HepG2 (cell line): ENCODE measurements at regions not wholly inside any gene's neighbourhood (a gene's known extent, or its start where the extent isn't known, plus 50 kb on each side); places are given as distances from the start of the nearest gene placed in this dataset.

ENCODE experiments used
- ATAC-seq: fragments of 200-7000 bp; cut with Tn5 transposase; 3 replicates; pipeline ENCODE4 v1.9.1; 2020; ENCODE audit warnings: mild to moderate bottlenecking, moderate library complexity
- BruUV-seq: library from RNA; stranded (reverse); fragments of 400-500 nt; replicated peaks from 2 replicates; lab custom pipeline; 2021; lab: Mats Ljungman, UMichigan
- CTCF ChIA-PET: fragments of 300-600 bp; formaldehyde crosslinking; extraction: SDS; loops from one replicate; lab custom pipeline; 2021; ENCODE audit warnings: low total read pairs, inconsistent platforms, low intra/inter-chr PET ratio; lab: Yijun Ruan, JAX
- POLR2A ChIA-PET: fragments of 350-600 bp; sonication (Branson Sonifier 250); formaldehyde crosslinking; loops from one replicate; lab custom pipeline; 2020; ENCODE audit warnings: antibody characterized with exemption, inconsistent platforms; lab: Yijun Ruan, JAX
- DNase-seq: peaks from one replicate; pipeline ENCODE4 v3.0.0-alpha.2; 2015; ENCODE audit warnings: low spot score
- FAIRE-seq: peaks from 3 replicates; lab custom pipeline; 2011; peaks lifted over from hg19 to GRCh38; lab: Jason Lieb, UNC
- H2AFZ ChIP-seq: one replicate; pipeline ENCODE4 v1.6.1; 2011; ENCODE audit warnings: low read length, inconsistent platforms
- H3K27ac ChIP-seq: fragments of 300-600 bp; 3 replicates; pipeline ENCODE4 v1.8.0; 2011; ENCODE audit warnings: mixed run types, mild to moderate bottlenecking, mixed read lengths, low read length, inconsistent platforms; ENCODE audit not compliant: insufficient read depth; ENCODE audit errors: extremely low read length
- H3K27me3 ChIP-seq, 2 experiments: fragments of 200-600 bp in 1 of 2; 2 replicates in 1 of 2; 3 replicates in 1 of 2; pipeline versions ENCODE4 v1.6.0 to v1.8.0; 2011; ENCODE audit warnings: low read length in 2 of 2, mild to moderate bottlenecking in 2 of 2, moderate library complexity in 2 of 2, inconsistent platforms in 1 of 2; ENCODE audit not compliant: insufficient read depth in 2 of 2, control insufficient read depth in 1 of 2
- H3K36me3 ChIP-seq, 2 experiments: fragments of 200-600 bp in 1 of 2; replicated peaks in 1 of 2; 2 replicates in 1 of 2; 3 replicates in 1 of 2; pipeline versions ENCODE4 v1.5.1 to v1.8.0; 2011; ENCODE audit warnings: low read length in 2 of 2, inconsistent platforms in 1 of 2; ENCODE audit not compliant: insufficient read depth in 2 of 2, control insufficient read depth in 1 of 2
- H3K4me1 ChIP-seq: 2 replicates; pipeline ENCODE4 v1.5.1; 2012; ENCODE audit warnings: low read length, inconsistent platforms; ENCODE audit not compliant: insufficient read depth
- H3K4me2 ChIP-seq: 2 replicates; pipeline ENCODE4 v1.6.0; 2011; ENCODE audit warnings: low read depth, low read length, inconsistent platforms
- H3K4me3 ChIP-seq, 3 experiments: fragments of 200-600 bp in 1 of 3; sonication (generic), shearing (Covaris generic) in 1 of 3; replicated peaks in 1 of 3; 2 replicates each; pipeline ENCODE4 v1.5.1; 2011 to 2016; ENCODE audit warnings: low read length in 3 of 3, inconsistent platforms in 2 of 3, low read depth in 2 of 3, mild to moderate bottlenecking in 2 of 3, control low read depth in 1 of 3, mixed read lengths in 1 of 3; ENCODE audit not compliant: insufficient read depth in 1 of 3
- H3K79me2 ChIP-seq: one replicate; pipeline ENCODE4 v1.6.1; 2011; ENCODE audit warnings: low read length, inconsistent platforms; ENCODE audit not compliant: insufficient read depth
- H3K9ac ChIP-seq: 2 replicates; pipeline ENCODE4 v1.6.0; 2011; ENCODE audit warnings: mild to moderate bottlenecking, low read depth, low read length, inconsistent platforms; ENCODE audit not compliant: insufficient read depth
- H3K9me3 ChIP-seq: 2 replicates; pipeline ENCODE4 v1.5.1; 2012; ENCODE audit warnings: mild to moderate bottlenecking, low read length
- H4K20me1 ChIP-seq: 2 replicates; pipeline ENCODE4 v1.6.0; 2011; ENCODE audit warnings: inconsistent platforms, mild to moderate bottlenecking, low read length, moderate library complexity; ENCODE audit not compliant: insufficient read depth
- ATAD3A ChIP-seq: sonication (generic); formaldehyde crosslinking; IDR thresholded peaks from 2 replicates; pipeline ENCODE4 v1.4.0; 2020; ENCODE audit warnings: missing genetic modification reagents
- CHD2 ChIP-seq: IDR thresholded peaks from 2 replicates; pipeline ENCODE4 v1.6.1; 2011; ENCODE audit warnings: low read depth, low read length, improper control_type of control experiment
- ETV5 ChIP-seq: IDR thresholded peaks from 2 replicates; pipeline ENCODE4 v1.6.1; 2018; ENCODE audit warnings: missing biosample characterization, missing genetic modification reagents, inconsistent platforms, borderline replicate concordance
- SIX4 ChIP-seq: sonication (generic); formaldehyde crosslinking; IDR thresholded peaks from 2 replicates; pipeline ENCODE4 v1.4.0; 2020; ENCODE audit warnings: missing genetic modification reagents
- TBP ChIP-seq: sonication (generic); formaldehyde crosslinking; IDR thresholded peaks from 2 replicates; pipeline ENCODE4 v1.5.0; 2020; ENCODE audit warnings: missing genetic modification reagents
- ZNF143 ChIP-seq: sonication (generic); formaldehyde crosslinking; IDR thresholded peaks from 2 replicates; pipeline ENCODE4 v1.4.0; 2020; ENCODE audit warnings: missing genetic modification reagents
- ZNF18 ChIP-seq: sonication (generic); formaldehyde crosslinking; IDR thresholded peaks from 2 replicates; pipeline ENCODE4 v1.8.0; 2022; ENCODE audit warnings: mild to moderate bottlenecking, missing genetic modification reagents; ENCODE audit not compliant: insufficient replicate concordance
- ZNF318 ChIP-seq: sonication (generic); formaldehyde crosslinking; IDR thresholded peaks from 2 replicates; pipeline ENCODE4 v1.4.0; 2020; ENCODE audit warnings: mild to moderate bottlenecking, missing genetic modification reagents
- ZNF652 ChIP-seq: IDR thresholded peaks from 2 replicates; pipeline ENCODE4 v1.6.1; 2016; ENCODE audit warnings: low read depth, borderline replicate concordance
- ZSCAN30 ChIP-seq: sonication (generic); formaldehyde crosslinking; IDR thresholded peaks from 2 replicates; pipeline ENCODE4 v1.5.0; 2020; ENCODE audit warnings: mild to moderate bottlenecking, missing genetic modification reagents
- WGBS: methylation state at CpG from one replicate; pipeline ENCODE4 v1.1.6; 2017; ENCODE audit warnings: low lambda C conversion rate; 5-methylcytosine and 5-hydroxymethylcytosine counted together
- in situ Hi-C: cut with HindIII; loops from 2 replicates; pipeline ENCODE4 v1.10.0; 2017; ENCODE audit warnings: low pct_unique_long_range_greater_than_20kb; ENCODE audit not compliant: extremely low pct_ligation_motif_present
- intact Hi-C: fragments of 100-400 bp; cut with micrococcal nuclease; formaldehyde crosslinking; loops from one replicate; pipeline ENCODE4 v1.10.0; 2022; ENCODE audit not compliant: unreplicated experiment

- POLR2A ChIA-PET = no interaction called here
- Histone ChIP-seq H3K4me2 (no peak overlapping the region), H3K27ac (no peak overlapping the region), H2AFZ (no peak overlapping the region), H3K36me3 (no peaks in the 10 kb centered on the region), H3K9me3 (no peaks in the 10 kb centered on the region), H4K20me1 (no peaks in the 10 kb centered on the region), H3K9ac (no peak overlapping the region), H3K4me1 (no peaks in the 10 kb centered on the region), H3K27me3 (no peaks in the 10 kb centered on the region), H3K79me2 (no peaks in the 10 kb centered on the region), H3K4me3 (no peak overlapping the region)
- no peak for FAIRE-seq
- no TSS peak for BruUV-seq
- ATAC-seq = no peak
- in situ Hi-C loops (no loop called here), intact Hi-C loops (no loop called here)
- TF ChIP-seq ETV5 (CRISPR knock-in tag) (no peak), ZNF652 (CRISPR knock-in tag) (no peak), ATAD3A (CRISPR knock-in tag) (no peak), ZNF318 (CRISPR knock-in tag) (no peak), ZSCAN30 (CRISPR knock-in tag) (no peak), SIX4 (CRISPR knock-in tag) (no peak), CHD2 (no peak), ZNF18 (CRISPR knock-in tag) (no peak), ZNF143 (CRISPR knock-in tag) (no peak), TBP (CRISPR knock-in tag) (no peak)
- CTCF ChIA-PET = no interaction called here
- 2% methylated on average over 6 of the region's 6 CpGs for WGBS
- no peak for DNase-seq
Observed at GRCh38 chr4:30856795-30857564, 136.8 kb downstream of the PCDH7 start.
